ENCODE measurements at regions not wholly inside any gene's neighbourhood (a gene's known extent, or its start where the extent isn't known, plus 50 kb on each side); places are given as distances from the start of the nearest gene placed in this dataset.

- H3K9me3 Mint-ChIP-seq = no peaks in the 10 kb centered on the region
- H3K4me3 Mint-ChIP-seq = no peak overlapping the region
- TF ChIP-seq CTCF (IDR thresholded peaks at IDR 0.05) (no peak), EZH2phosphoT487 (IDR thresholded peaks at IDR 0.05) (no peak), EZH2 (IDR thresholded peaks at IDR 0.05) (no peak)
- Histone ChIP-seq H3K9ac (no peak overlapping the region), H3K79me2 (ENCODE audit: low read depth) (no peaks in the 10 kb centered on the region), H3K4me2 (no peak overlapping the region), H3F3A (ENCODE audit: low read depth) (no peaks in the 10 kb centered on the region), H3K9me3 (ENCODE audit: low read depth) (no peaks in the 10 kb centered on the region), H3K27ac (no peak overlapping the region), H3K27me3 (no peaks in the 10 kb centered on the region), H2AFZ (replicated peaks) (no peak overlapping the region), H3K36me3 (no peaks in the 10 kb centered on the region), H4K20me1 (ENCODE audit: low read depth) (no peaks in the 10 kb centered on the region), H3K4me3 (no peak overlapping the region), H3K4me1 (no peaks in the 10 kb centered on the region)
- no peak for DNase-seq (ENCODE audit: low spot score)
- H3K36me3 Mint-ChIP-seq = no peaks in the 10 kb centered on the region
- no peaks in the 10 kb centered on the region for H3K4me1 Mint-ChIP-seq
- peaks cover 2% of the 10 kb centered on the region for H3K27me3 Mint-ChIP-seq (ENCODE audit: insufficient read depth, low read depth)
- no peak overlapping the region for H3K27ac Mint-ChIP-seq
Observed at GRCh38 chr5:66363097-66363496, 219.0 kb downstream of the SREK1 start.

GRCh38 chr5:66364186-66364585 lies 220.1 kb downstream of the SREK1 start:
- Mint-ChIP-seq H3K4me3 (no peak overlapping the region), H3K9me3 (no peaks in the 10 kb centered on the region), H3K36me3 (no peaks in the 10 kb centered on the region), H3K4me1 (no peaks in the 10 kb centered on the region), H3K27ac (no peak overlapping the region), H3K27me3 (ENCODE audit: insufficient read depth, low read depth) (peaks cover 2% of the 10 kb centered on the region)
- Histone ChIP-seq H3K9me3 (ENCODE audit: low read depth) (no peaks in the 10 kb centered on the region), H3K9ac (no peak overlapping the region), H3F3A (ENCODE audit: low read depth) (no peaks in the 10 kb centered on the region), H3K27me3 (no peaks in the 10 kb centered on the region), H2AFZ (replicated peaks) (no peak overlapping the region), H3K4me3 (no peak overlapping the region), H3K4me2 (no peak overlapping the region), H3K4me1 (no peaks in the 10 kb centered on the region), H4K20me1 (ENCODE audit: low read depth) (no peaks in the 10 kb centered on the region), H3K27ac (no peak overlapping the region), H3K79me2 (ENCODE audit: low read depth) (no peaks in the 10 kb centered on the region), H3K36me3 (no peaks in the 10 kb centered on the region)
- DNase-seq (ENCODE audit: low spot score) = no peak
- no peak for TF ChIP-seq EZH2phosphoT487 (IDR thresholded peaks at IDR 0.05)
- no peak for TF ChIP-seq EZH2 (IDR thresholded peaks at IDR 0.05)
- no peak for TF ChIP-seq CTCF (IDR thresholded peaks at IDR 0.05)

GRCh38 chr5:66365981-66366380 lies 221.9 kb downstream of the SREK1 start:
- DNase-seq (ENCODE audit: low spot score) = no peak
- Histone ChIP-seq H3K27ac (no peak overlapping the region), H3K4me1 (no peaks in the 10 kb centered on the region), H2AFZ (replicated peaks) (no peak overlapping the region), H3K36me3 (no peaks in the 10 kb centered on the region), H3K4me3 (no peak overlapping the region), H3F3A (ENCODE audit: low read depth) (no peaks in the 10 kb centered on the region), H4K20me1 (ENCODE audit: low read depth) (no peaks in the 10 kb centered on the region), H3K9me3 (ENCODE audit: low read depth) (no peaks in the 10 kb centered on the region), H3K79me2 (ENCODE audit: low read depth) (no peaks in the 10 kb centered on the region), H3K9ac (no peak overlapping the region), H3K4me2 (no peak overlapping the region), H3K27me3 (no peaks in the 10 kb centered on the region)
- Mint-ChIP-seq H3K27ac (no peak overlapping the region), H3K36me3 (no peaks in the 10 kb centered on the region), H3K9me3 (no peaks in the 10 kb centered on the region), H3K4me3 (no peak overlapping the region), H3K27me3 (ENCODE audit: insufficient read depth, low read depth) (peaks cover 2% of the 10 kb centered on the region), H3K4me1 (no peaks in the 10 kb centered on the region)
- TF ChIP-seq EZH2phosphoT487 (IDR thresholded peaks at IDR 0.05) (no peak), CTCF (IDR thresholded peaks at IDR 0.05) (no peak), EZH2 (IDR thresholded peaks at IDR 0.05) (no peak)

All from neural progenitor cell (in vitro differentiated cells).